DMS153 treated with DMSO at 0.1 percent for 48 hours (cell line): ENCODE measurements at regions not wholly inside any gene's neighbourhood (a gene's known extent, or its start where the extent isn't known, plus 50 kb on each side); places are given as distances from the start of the nearest gene placed in this dataset.
"Not testable (repeated sequence)": the region's sequence is repeated elsewhere in the genome, so short reads cannot be mapped to it uniquely, and the experiment has no call there.

Experiments
- DNase-seq: peaks from one replicate; lab custom pipeline; 2025; ENCODE audit not compliant: unreplicated experiment; lab: John Stamatoyannopoulos, UW

GRCh38 chr1:166304131-166304530 is 137.3 kb upstream of the FAM78B start:
- no peak for DNase-seq

- DNase-seq, result no peak
These were observed 138.6 kb upstream of the FAM78B start for GRCh38 chr1:166305371-166305770.

- no peak for DNase-seq
These were observed 140.7 kb upstream of the FAM78B start for GRCh38 chr1:166307261-166308188.

- not testable (repeated sequence) for DNase-seq
These were observed 149.5 kb upstream of the FAM78B start for GRCh38 chr1:166316306-166316705.

- no peak for DNase-seq
These were observed 155.7 kb upstream of the FAM78B start for GRCh38 chr1:166322470-166322869.

GRCh38 chr1:166327886-166328285 is 161.1 kb upstream of the FAM78B start:
- no peak for DNase-seq

- DNase-seq, result no peak
These were observed 162.2 kb upstream of the FAM78B start for GRCh38 chr1:166328956-166329355.

- no peak for DNase-seq
These were observed 163.3 kb upstream of the FAM78B start for GRCh38 chr1:166330096-166330495.

- no peak for DNase-seq
These were observed 171.3 kb upstream of the FAM78B start for GRCh38 chr1:166338105-166338504.

GRCh38 chr1:166340709-166341108 is 173.9 kb upstream of the FAM78B start:
- no peak for DNase-seq

GRCh38 chr1:166343276-166343675 is 176.5 kb upstream of the FAM78B start:
- no peak for DNase-seq

GRCh38 chr1:166350490-166350889 is 183.7 kb upstream of the FAM78B start:
- DNase-seq, result no peak

- DNase-seq, result no peak
These were observed 184.9 kb upstream of the FAM78B start for GRCh38 chr1:166351676-166352075.

GRCh38 chr1:166353213-166353612 is 186.4 kb upstream of the FAM78B start:
- DNase-seq, result no peak

- DNase-seq, result no peak
These were observed 187.6 kb upstream of the FAM78B start for GRCh38 chr1:166354406-166354805.

- DNase-seq, result no peak
These were observed 198.3 kb upstream of the FAM78B start for GRCh38 chr1:166365081-166365480.

GRCh38 chr1:166368030-166368429 is 201.2 kb upstream of the FAM78B start:
- no peak for DNase-seq

- DNase-seq, result no peak
These were observed 211.1 kb upstream of the FAM78B start for GRCh38 chr1:166377896-166378295.

GRCh38 chr1:166378805-166379204 is 212.0 kb upstream of the FAM78B start:
- DNase-seq, result no peak

- no peak for DNase-seq
These were observed 212.6 kb upstream of the FAM78B start for GRCh38 chr1:166379447-166379846.

GRCh38 chr1:166383137-166383536 is 216.3 kb upstream of the FAM78B start:
- no peak for DNase-seq

- DNase-seq, result no peak
These were observed 217.0 kb upstream of the FAM78B start for GRCh38 chr1:166383635-166384346.
